NCI-H524 treated with DMSO at 0.1 percent for 48 hours (cell line): ENCODE measurements at regions not wholly inside any gene's neighbourhood (a gene's known extent, or its start where the extent isn't known, plus 50 kb on each side); places are given as distances from the start of the nearest gene placed in this dataset.
"Not testable (repeated sequence)": the region's sequence is repeated elsewhere in the genome, so short reads cannot be mapped to it uniquely, and the experiment has no call there.

ENCODE experiments used
- DNase-seq: peaks from one replicate; lab custom pipeline; 2025; lab: John Stamatoyannopoulos, UW

GRCh38 chr2:72031346-72032110 lies 116.1 kb downstream of the CYP26B1 start:
- no peak for DNase-seq

- no peak for DNase-seq
These were observed 118.7 kb downstream of the CYP26B1 start for GRCh38 chr2:72028996-72029395.

- DNase-seq = no peak
These were observed 119.2 kb downstream of the CYP26B1 start for GRCh38 chr2:72028351-72028995.

- no peak for DNase-seq
These were observed 120.1 kb downstream of the CYP26B1 start for GRCh38 chr2:72027426-72028161.

GRCh38 chr2:72026819-72027425 lies 120.7 kb downstream of the CYP26B1 start:
- no peak for DNase-seq

GRCh38 chr2:72024451-72025175 lies 123.0 kb downstream of the CYP26B1 start:
- DNase-seq = no peak

GRCh38 chr2:72023678-72024390 lies 123.8 kb downstream of the CYP26B1 start:
- no peak for DNase-seq

GRCh38 chr2:72021371-72021770 lies 126.3 kb downstream of the CYP26B1 start:
- DNase-seq = not testable (repeated sequence)

GRCh38 chr2:72015266-72015665 lies 132.4 kb downstream of the CYP26B1 start:
- no peak for DNase-seq

GRCh38 chr2:72014831-72015230 lies 132.8 kb downstream of the CYP26B1 start:
- no peak for DNase-seq

GRCh38 chr2:72013726-72014125 lies 133.9 kb downstream of the CYP26B1 start:
- DNase-seq = no peak

GRCh38 chr2:72012886-72013574 lies 134.6 kb downstream of the CYP26B1 start:
- DNase-seq = no peak

GRCh38 chr2:72011791-72012190 lies 135.9 kb downstream of the CYP26B1 start:
- no peak for DNase-seq

- DNase-seq = no peak
These were observed 136.3 kb downstream of the CYP26B1 start for GRCh38 chr2:72011370-72011689.

- DNase-seq = no peak
These were observed 136.9 kb downstream of the CYP26B1 start for GRCh38 chr2:72010647-72011369.

- DNase-seq = no peak
These were observed 139.1 kb downstream of the CYP26B1 start for GRCh38 chr2:72008608-72009007.

- DNase-seq = no peak
These were observed 140.3 kb downstream of the CYP26B1 start for GRCh38 chr2:72007402-72007801.

- no peak for DNase-seq
These were observed 141.4 kb downstream of the CYP26B1 start for GRCh38 chr2:72006188-72006736.

GRCh38 chr2:72004976-72005375 lies 142.7 kb downstream of the CYP26B1 start:
- DNase-seq = no peak
